ENCODE measurements at regions not wholly inside any gene's neighbourhood (a gene's known extent, or its start where the extent isn't known, plus 50 kb on each side); places are given as distances from the start of the nearest gene placed in this dataset.

GRCh38 chr3:140770977-140771667 is 93.3 kb downstream of the TRIM42 start:
- no peaks in the 10 kb centered on the region for H3K79me2 ChIP-seq (replicated peaks; ENCODE audit: insufficient read depth, low read length)
- H3K27ac ChIP-seq (ENCODE audit: low read length), result no peak overlapping the region
- no peak overlapping the region for H3K4me3 ChIP-seq (ENCODE audit: low read length)
- H3K4me2 ChIP-seq (ENCODE audit: low read length), result no peak overlapping the region
- no peaks in the 10 kb centered on the region for H3F3A ChIP-seq (ENCODE audit: insufficient read depth, low read length, poor library complexity, severe bottlenecking)
- H3K9me2 ChIP-seq (ENCODE audit: insufficient read depth, low read length), result no peaks in the 10 kb centered on the region
- H2AFZ ChIP-seq (ENCODE audit: low read depth, low read length), result no peak overlapping the region
- no peaks in the 10 kb centered on the region for H3K27me3 ChIP-seq (ENCODE audit: insufficient read depth, low read depth, low read length)
- H3K36me3 ChIP-seq (ENCODE audit: insufficient read depth, low read length), result no peaks in the 10 kb centered on the region
- no peaks in the 10 kb centered on the region for H4K20me1 ChIP-seq (ENCODE audit: insufficient read depth)
- no peak overlapping the region for H3K9ac ChIP-seq (ENCODE audit: low read length)
- TF ChIP-seq MXI1 (conservative IDR thresholded peaks at IDR 0.05; ENCODE audit: poor library complexity, severe bottlenecking), result no peak
- TF ChIP-seq SMC3 (conservative IDR thresholded peaks at IDR 0.05; ENCODE audit: poor library complexity), result no peak
- TF ChIP-seq RAD21 (conservative IDR thresholded peaks at IDR 0.05), result no peak
- H3K9me3 ChIP-seq (ENCODE audit: low read length), result no peaks in the 10 kb centered on the region

- no peaks in the 10 kb centered on the region for H3K27me3 ChIP-seq (ENCODE audit: insufficient read depth, low read depth, low read length)
- H3K36me3 ChIP-seq (ENCODE audit: insufficient read depth, low read length), result no peaks in the 10 kb centered on the region
- no peak overlapping the region for H3K9ac ChIP-seq (ENCODE audit: low read length)
- TF ChIP-seq EP300 (conservative IDR thresholded peaks at IDR 0.05; ENCODE audit: poor library complexity, severe bottlenecking) (no peak), SMC3 (conservative IDR thresholded peaks at IDR 0.05; ENCODE audit: poor library complexity) (no peak), RAD21 (conservative IDR thresholded peaks at IDR 0.05) (no peak), POLR2AphosphoS5 (IDR thresholded peaks at IDR 0.05) (no peak), TAF1 (IDR thresholded peaks at IDR 0.05; ENCODE audit: low read depth) (no peak), CTCF (IDR thresholded peaks at IDR 0.05; ENCODE audit: poor library complexity, severe bottlenecking) (no peak), MXI1 (conservative IDR thresholded peaks at IDR 0.05; ENCODE audit: poor library complexity, severe bottlenecking) (no peak), EZH2 (IDR thresholded peaks at IDR 0.05; ENCODE audit: borderline replicate concordance, insufficient read depth, low read length, poor library complexity, severe bottlenecking) (no peak)
- TF ChIP-seq, protein P1, sequence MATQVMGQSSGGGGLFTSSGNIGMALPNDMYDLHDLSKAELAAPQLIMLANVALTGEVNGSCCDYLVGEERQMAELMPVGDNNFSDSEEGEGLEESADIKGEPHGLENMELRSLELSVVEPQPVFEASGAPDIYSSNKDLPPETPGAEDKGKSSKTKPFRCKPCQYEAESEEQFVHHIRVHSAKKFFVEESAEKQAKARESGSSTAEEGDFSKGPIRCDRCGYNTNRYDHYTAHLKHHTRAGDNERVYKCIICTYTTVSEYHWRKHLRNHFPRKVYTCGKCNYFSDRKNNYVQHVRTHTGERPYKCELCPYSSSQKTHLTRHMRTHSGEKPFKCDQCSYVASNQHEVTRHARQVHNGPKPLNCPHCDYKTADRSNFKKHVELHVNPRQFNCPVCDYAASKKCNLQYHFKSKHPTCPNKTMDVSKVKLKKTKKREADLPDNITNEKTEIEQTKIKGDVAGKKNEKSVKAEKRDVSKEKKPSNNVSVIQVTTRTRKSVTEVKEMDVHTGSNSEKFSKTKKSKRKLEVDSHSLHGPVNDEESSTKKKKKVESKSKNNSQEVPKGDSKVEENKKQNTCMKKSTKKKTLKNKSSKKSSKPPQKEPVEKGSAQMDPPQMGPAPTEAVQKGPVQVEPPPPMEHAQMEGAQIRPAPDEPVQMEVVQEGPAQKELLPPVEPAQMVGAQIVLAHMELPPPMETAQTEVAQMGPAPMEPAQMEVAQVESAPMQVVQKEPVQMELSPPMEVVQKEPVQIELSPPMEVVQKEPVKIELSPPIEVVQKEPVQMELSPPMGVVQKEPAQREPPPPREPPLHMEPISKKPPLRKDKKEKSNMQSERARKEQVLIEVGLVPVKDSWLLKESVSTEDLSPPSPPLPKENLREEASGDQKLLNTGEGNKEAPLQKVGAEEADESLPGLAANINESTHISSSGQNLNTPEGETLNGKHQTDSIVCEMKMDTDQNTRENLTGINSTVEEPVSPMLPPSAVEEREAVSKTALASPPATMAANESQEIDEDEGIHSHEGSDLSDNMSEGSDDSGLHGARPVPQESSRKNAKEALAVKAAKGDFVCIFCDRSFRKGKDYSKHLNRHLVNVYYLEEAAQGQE (IDR thresholded peaks at IDR 0.05; ENCODE audit: borderline replicate concordance), result no peak
- no peaks in the 10 kb centered on the region for H3K9me3 ChIP-seq (ENCODE audit: low read length)
- H3K79me2 ChIP-seq (replicated peaks; ENCODE audit: insufficient read depth, low read length), result no peaks in the 10 kb centered on the region
- H2AFZ ChIP-seq (ENCODE audit: low read depth, low read length), result no peak overlapping the region
- H3K9me2 ChIP-seq (ENCODE audit: insufficient read depth, low read length), result no peaks in the 10 kb centered on the region
- H3F3A ChIP-seq (ENCODE audit: insufficient read depth, low read length, poor library complexity, severe bottlenecking), result no peaks in the 10 kb centered on the region
- no peak overlapping the region for H3K4me3 ChIP-seq (ENCODE audit: low read length)
- no peak overlapping the region for H3K27ac ChIP-seq (ENCODE audit: low read length)
- no peaks in the 10 kb centered on the region for H4K20me1 ChIP-seq (ENCODE audit: insufficient read depth)
- no peak overlapping the region for H3K4me2 ChIP-seq (ENCODE audit: low read length)
Measured at GRCh38 chr3:140777631-140778233, 99.9 kb downstream of the TRIM42 start.
